ENCODE measurements at regions not wholly inside any gene's neighbourhood (a gene's known extent, or its start where the extent isn't known, plus 50 kb on each side); places are given as distances from the start of the nearest gene placed in this dataset.

GRCh38 chr14:55891692-55892091 lies 226.5 kb upstream of the PELI2 start:
- no peaks in the 10 kb centered on the region for H3K4me1 ChIP-seq (ENCODE audit: control insufficient read depth in 1 of 2, low read depth in 2 of 2)
- TF ChIP-seq CTCF (IDR thresholded peaks at IDR 0.05): no peak
- H3K27ac ChIP-seq: no peak overlapping the region
- H3K9me3 ChIP-seq: no peaks in the 10 kb centered on the region
- no peaks in the 10 kb centered on the region for H3K27me3 ChIP-seq (replicated peaks; ENCODE audit: insufficient read depth)
- H3K36me3 ChIP-seq: no peaks in the 10 kb centered on the region
- no peak for ATAC-seq (ENCODE audit: insufficient number of reproducible peaks, low FRiP score, low read depth)
- no peak overlapping the region for H3K4me3 ChIP-seq
- DNase-seq (ENCODE audit: low spot score): no peak

DNA sequence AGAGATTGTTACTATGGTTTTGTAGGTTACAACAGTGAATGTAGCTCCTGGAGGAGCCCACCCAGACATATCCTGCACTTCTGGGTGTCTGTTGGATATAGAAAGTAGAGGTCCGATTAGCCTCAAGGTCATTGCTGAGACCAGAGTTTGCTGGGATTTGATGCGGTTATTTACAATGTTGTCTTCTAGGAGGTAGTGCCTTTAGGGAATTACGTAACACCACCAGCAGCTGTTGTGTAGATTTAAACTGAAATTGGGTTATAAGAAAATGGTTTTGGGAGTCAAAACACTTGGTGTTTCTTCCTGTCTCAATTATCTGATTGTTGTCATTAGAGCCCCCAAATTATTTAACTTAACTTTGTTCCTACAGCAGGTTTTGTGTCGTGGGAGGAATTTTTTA lies 225.3 kb upstream of the PELI2 start:
- Histone ChIP-seq H3K27me3 (replicated peaks; ENCODE audit: insufficient read depth) (no peaks in the 10 kb centered on the region), H3K36me3 (no peaks in the 10 kb centered on the region), H3K4me1 (ENCODE audit: control insufficient read depth in 1 of 2, low read depth in 2 of 2) (no peaks in the 10 kb centered on the region), H3K9me3 (no peaks in the 10 kb centered on the region), H3K4me3 (no peak overlapping the region), H3K27ac (no peak overlapping the region)
- ATAC-seq (ENCODE audit: insufficient number of reproducible peaks, low FRiP score, low read depth): no peak
- no peak for TF ChIP-seq CTCF (IDR thresholded peaks at IDR 0.05)
- DNase-seq (ENCODE audit: low spot score): no peak

DNA sequence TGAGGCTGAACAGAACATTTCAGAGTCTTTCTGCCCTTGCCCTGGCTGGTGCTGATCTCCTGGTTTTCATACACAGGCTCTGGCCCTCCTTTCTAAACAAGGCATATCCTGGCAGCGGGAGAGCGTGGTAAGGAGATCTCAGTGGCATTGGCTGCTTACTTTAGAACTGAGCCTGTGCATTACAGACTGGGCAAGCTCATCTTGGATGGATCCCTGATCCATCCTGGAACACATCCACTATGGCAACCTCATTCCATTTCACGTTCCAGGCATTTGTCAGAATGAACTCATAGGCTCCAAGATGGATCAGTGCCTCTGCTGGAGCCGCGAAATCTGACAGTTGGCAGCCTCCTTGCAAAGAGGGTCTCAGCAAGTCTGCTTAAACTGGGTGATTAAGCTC lies 224.5 kb upstream of the PELI2 start:
- DNase-seq (ENCODE audit: low spot score) (no peak), ATAC-seq (ENCODE audit: insufficient number of reproducible peaks, low FRiP score, low read depth) (no peak)
- Histone ChIP-seq H3K27ac (no peak overlapping the region), H3K9me3 (no peaks in the 10 kb centered on the region), H3K27me3 (replicated peaks; ENCODE audit: insufficient read depth) (no peaks in the 10 kb centered on the region), H3K4me1 (ENCODE audit: control insufficient read depth in 1 of 2, low read depth in 2 of 2) (no peaks in the 10 kb centered on the region), H3K36me3 (no peaks in the 10 kb centered on the region), H3K4me3 (no peak overlapping the region)
- TF ChIP-seq CTCF (IDR thresholded peaks at IDR 0.05): no peak

GRCh38 chr14:55897031-55897430 lies 221.2 kb upstream of the PELI2 start:
- DNase-seq (ENCODE audit: low spot score) (no peak), ATAC-seq (ENCODE audit: insufficient number of reproducible peaks, low FRiP score, low read depth) (no peak)
- H3K9me3 ChIP-seq: no peaks in the 10 kb centered on the region
- no peaks in the 10 kb centered on the region for H3K36me3 ChIP-seq
- no peak overlapping the region for H3K4me3 ChIP-seq
- no peaks in the 10 kb centered on the region for H3K27me3 ChIP-seq (replicated peaks; ENCODE audit: insufficient read depth)
- H3K4me1 ChIP-seq (ENCODE audit: control insufficient read depth in 1 of 2, low read depth in 2 of 2): no peaks in the 10 kb centered on the region
- no peak for TF ChIP-seq CTCF (IDR thresholded peaks at IDR 0.05)
- H3K27ac ChIP-seq: no peak overlapping the region

DNA sequence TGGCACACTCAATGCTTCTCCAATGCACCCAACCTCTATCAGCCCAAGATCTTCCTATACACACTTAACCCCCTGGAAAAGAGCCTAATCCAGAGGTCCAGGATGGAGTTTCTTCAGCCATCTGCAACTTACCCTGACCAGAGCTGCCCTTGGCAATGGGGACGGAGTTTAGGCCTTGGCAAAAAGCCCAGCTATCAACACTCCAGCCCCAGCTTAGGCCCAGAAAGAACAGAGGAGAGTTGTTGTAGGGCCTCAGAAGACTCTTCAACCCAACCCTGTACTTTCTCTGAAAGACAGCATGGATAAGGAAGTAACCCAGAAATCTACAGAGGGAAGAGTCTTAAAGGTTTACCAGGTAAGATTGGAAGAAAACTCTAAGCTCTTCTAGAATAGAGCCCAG lies 219.3 kb upstream of the PELI2 start:
- Histone ChIP-seq H3K4me3 (no peak overlapping the region), H3K27ac (no peak overlapping the region), H3K27me3 (replicated peaks; ENCODE audit: insufficient read depth) (no peaks in the 10 kb centered on the region), H3K9me3 (no peaks in the 10 kb centered on the region), H3K4me1 (ENCODE audit: control insufficient read depth in 1 of 2, low read depth in 2 of 2) (no peaks in the 10 kb centered on the region), H3K36me3 (no peaks in the 10 kb centered on the region)
- DNase-seq (ENCODE audit: low spot score) (no peak), ATAC-seq (ENCODE audit: insufficient number of reproducible peaks, low FRiP score, low read depth) (no peak)
- TF ChIP-seq CTCF (IDR thresholded peaks at IDR 0.05): no peak
